ENCODE measurements at regions not wholly inside any gene's neighbourhood (a gene's known extent, or its start where the extent isn't known, plus 50 kb on each side); places are given as distances from the start of the nearest gene placed in this dataset.
"Not testable (repeated sequence)": the region's sequence is repeated elsewhere in the genome, so short reads cannot be mapped to it uniquely, and the experiment has no call there.

DNA sequence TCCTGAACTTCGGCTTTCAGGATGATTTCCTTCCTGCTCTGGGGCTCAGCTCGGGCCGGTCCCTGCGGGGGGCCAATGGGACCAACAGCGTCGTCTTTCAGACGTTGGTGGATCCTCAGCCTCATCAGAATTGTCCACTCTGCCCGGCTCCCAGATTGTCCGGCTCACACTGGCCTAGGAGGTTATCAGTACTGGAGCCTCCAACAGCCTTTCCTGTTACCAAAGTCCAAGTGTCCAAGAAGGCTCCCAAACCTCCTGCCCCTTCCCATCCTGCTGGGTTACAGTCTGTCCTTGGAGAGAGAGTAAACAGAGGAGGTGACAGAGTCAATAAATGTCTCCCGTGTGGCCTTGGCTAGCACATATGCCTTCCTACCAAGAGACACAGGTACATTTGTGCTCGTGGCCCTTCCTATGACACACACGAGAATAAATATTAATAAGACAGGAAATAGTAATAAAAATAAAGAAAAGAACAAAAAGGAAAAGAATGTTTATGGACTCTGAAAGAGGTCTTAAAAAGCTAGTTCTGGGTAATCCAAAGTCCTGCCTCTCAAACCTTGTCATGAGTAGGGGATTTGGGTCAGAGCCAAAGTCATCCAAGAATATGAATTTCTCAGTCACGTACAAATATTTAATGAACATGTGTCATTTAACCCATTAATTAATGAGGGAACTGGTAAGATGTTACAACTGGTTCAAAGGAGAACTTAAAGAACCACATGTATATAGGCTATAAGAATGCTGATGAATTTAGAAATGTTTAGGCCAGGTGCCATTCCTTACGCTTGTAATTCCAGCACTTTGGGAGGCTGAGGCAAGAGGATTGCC is 80.8 kb upstream of the SLC2A1 start:
- DNase-seq: no peak

DNA sequence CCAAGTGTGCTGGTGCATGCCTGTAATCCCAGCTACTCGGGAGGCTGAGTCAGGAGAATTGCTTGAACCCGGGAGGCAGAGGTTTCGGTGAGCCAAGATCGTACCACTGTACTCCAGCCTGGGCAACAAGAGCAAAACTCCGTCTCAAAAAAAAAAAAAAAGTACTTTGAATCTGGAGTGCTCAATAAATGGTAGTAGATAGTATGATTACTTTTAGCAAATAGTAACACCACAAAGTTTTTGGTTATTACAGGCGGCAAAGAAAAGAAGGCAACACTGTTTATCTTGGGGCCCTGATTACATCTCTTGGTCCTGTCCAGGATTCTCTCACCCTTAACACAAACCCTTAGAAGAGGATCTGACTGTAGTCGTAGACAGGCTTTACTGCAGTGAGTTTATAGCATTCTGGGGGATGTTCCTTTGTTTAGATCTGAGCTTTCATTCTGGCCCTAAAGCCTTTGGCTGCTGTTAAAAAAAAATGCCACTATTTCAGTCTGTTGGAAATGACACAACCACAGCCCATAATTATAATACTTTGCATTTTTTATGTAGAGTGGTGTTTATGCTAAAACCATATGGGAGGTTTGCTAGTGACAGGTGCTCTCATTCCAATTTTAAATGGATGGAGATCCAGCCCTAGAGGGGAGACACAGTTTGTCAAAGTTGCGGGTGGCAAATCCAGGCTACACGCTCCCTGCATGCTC is 79.7 kb upstream of the SLC2A1 start:
- no peak for DNase-seq

DNA sequence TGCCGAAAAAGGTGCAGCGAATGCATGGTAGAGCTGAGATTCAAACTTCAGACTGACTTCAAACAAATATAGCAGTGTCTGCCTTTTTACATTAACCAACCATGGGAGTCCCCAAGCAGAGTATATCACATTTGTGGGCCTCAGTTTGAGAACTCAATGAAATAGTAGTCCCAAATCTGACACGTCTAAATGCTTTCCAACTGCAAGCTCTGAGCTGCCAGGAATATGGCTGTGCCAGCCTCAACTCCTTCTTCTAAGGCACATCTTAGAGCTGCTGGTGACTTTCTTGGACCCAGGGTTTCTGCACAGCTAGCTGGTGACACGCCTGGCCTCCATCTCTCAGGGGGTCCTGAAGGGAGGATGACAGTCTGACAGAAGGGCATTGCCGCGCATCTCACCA is 78.8 kb upstream of the SLC2A1 start:
- DNase-seq: no peak

DNA sequence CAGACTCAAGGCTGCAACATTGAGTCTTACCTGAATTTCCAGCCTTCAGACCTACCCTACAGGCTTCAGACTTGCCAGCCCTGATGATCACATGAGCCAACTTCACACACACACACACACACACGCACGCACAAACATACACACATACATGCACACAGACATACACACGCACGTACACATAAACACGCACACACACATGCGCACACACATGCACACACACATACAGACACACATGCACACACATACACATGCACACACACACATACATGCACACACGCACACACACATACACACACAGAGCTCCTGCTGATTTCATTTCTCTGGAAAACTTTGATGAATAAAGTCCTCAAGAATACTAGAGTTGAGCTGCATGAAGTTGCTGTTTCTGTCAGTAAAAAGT is 78.3 kb upstream of the SLC2A1 start:
- no peak for DNase-seq

DNA sequence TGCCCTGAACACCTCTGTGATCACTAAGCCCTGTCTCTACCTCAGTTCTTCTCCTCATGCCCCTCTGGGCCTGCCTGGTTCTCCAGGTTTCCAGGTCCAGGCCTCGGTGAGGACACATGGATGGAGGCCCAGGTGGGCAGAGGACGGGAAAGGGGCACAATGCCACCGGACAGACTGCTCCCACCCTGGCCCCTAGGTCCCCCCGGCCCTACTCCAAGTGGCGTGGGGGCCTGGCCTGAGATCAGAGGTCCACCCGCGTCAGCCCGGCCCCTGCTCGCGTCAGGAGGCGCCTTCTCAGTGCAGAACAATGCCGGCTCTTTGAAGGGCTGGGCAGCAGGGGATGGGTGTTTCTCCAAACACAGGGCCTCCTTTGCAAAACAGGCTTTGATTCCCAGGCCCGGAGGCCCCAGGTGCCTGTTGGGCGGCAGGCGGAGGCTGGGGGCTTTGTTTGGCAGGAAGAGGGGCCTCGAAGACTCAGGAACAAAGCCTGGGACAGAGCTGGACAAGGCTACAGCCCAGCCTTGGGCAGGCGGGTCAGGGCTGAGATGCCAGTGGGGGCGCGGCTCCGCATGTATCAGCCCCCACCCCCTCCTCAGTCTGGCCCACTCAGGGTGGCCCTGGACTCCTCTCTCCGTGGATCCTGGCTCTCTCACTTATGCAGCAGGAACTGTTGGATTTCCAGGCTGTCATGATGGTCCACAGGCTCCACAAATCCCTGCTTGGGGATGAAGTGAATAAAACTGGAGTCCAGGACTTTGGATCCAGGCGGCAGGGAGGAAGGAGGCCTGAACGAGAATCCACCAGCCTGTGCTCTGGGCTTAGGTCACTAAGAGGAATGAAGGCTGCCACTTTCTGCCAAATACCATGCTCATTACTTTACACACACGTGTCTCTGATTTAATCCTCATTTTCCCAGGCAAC is 77.4 kb upstream of the SLC2A1 start:
- DNase-seq: no peak

DNA sequence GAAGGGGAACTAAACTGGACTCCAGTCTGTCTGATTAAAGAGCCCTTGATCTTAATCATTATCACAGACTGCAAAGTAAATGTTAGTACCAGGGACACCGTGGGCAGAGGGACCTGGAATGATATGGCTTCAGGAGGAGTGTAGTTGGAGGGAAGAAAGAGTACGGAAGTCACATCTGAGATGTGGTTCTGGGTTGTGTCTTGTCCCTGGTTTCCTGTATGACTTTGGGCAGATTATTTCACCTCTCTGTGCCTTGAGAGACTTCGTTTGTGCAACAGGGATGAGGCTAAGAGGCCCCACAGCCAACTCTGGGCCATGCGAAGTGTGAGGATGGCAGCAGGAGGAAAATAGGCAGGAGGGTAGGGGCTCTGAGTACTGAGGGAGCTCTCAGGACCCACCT is 76.1 kb upstream of the SLC2A1 start:
- DNase-seq: no peak

DNA sequence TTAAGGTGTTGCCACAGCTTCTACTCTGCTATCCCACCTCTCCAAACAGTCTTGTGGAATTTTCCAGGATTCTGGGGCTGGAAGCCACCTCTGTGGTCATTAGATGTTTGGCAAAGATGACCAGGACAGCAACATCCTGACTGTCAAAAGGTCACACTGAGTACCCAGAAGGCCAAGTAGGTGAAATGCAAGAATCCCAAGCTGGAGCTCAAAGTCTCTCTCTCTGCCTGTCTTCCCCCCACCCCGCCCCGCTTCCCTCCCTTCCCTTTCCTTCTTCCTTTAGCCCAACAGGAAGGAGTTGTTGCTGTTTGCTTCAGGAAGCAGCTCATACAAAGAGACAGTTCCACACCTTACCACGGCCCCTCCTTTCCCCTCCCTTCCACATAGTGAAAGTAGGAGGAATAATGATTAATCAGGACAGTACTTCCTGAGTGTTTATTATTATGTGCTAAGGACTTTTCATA is 75.6 kb upstream of the SLC2A1 start:
- DNase-seq: no peak

DNA sequence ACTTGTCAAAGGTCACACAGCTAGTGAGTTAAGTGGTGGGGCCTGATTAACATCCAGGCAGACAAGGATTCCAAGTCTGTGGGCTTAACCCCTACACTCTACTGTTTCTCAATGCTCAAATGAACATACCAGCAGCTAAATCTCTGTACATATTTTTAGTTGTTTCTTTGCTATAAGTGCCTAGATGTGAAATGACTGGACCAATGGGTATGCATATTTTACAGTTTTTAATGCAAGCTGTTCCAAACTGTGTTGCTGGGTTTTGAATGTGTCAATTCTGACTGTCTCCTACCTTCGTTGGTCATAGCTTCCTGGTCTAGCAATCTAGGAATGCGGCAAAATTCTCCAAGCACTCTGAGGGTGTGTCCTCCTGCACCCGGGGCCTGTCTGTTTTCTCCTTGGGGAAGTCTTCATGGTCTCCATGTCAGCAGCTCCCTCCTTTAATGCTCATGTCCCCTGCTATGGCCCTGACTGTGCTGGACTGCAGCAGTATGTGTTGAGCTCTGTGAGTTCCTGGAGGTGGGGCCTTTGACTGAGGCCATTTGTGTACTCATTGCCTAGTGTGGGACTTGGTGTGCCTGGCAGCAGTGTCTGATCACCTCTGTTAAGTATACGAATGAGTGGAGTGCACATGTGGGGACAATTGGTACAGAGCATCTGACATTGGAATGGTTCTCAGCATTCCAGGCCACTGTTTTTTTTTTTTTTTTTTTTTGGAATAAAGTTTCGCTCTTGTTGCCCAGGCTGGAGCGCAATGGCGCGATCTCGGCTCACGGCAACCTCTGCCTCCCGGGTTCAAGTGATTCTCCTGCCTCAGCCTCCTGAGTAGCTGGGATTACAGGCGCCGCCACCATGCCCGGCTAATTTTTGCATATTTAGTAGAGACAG is 72.9 kb upstream of the SLC2A1 start:
- no peak for DNase-seq

DNA sequence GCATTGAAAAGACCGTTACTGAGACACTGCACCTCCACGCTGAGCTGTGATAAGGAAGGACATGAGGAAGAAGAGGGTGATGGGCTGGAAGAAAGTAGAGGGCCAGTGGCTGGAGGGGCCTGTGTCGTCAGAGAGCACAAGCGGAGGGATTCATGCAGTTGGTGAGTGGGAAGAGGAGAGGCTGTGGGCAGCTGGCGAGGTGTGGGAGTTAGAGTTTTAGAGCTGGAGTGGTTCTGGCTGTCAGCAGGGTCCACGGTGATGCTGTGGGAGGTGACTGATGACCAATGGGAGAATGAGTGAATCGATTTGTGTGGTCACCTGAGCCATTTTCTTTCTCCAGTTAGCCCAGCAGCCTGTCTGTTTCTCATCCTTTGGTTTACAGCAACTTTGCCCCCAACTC is 66.2 kb upstream of the SLC2A1 start:
- no peak for DNase-seq

DNA sequence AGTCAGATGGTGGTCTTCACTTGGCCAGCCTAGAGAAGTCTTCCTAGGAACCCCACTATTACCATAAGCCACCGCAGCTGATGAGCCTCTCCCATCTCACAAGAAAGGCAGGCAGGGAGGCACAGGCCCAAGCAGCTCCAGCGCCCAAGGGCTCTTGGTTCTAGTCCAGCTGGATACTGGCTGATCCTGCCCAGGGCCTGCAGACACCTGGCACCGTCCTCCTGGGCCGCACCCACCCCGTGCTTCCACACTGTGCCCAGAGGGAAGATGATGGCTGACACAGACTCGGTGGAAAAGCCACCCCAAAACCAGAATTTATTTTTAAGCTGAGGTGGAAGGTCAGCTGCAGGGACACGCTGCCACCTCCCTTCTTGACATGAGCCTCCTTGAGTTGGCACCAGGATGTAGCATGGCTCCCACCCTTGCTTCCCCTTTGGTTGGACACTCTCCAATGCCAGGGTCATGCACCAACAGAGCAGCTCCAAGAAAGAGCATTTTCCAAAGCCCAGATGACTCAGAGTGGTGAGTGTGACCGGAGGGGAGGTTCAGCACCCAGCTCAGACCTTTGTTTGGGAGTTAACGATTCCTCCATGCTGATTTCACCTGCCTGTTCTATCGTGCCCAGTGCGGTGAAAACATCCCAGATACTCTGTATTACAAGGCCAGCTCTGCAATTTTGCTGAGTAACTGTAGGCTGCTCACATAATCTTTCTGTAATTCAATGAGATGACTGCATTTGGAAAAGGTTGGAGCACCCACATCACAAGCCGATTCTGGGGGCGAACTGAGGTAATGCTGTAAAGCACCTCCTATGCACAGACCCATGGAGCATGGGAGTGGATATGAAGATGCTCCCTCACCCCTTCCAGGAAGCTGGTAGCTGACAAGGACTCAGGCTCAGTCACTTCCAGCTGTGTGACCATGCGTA is 63.1 kb upstream of the SLC2A1 start:
- no peak for DNase-seq

DNA sequence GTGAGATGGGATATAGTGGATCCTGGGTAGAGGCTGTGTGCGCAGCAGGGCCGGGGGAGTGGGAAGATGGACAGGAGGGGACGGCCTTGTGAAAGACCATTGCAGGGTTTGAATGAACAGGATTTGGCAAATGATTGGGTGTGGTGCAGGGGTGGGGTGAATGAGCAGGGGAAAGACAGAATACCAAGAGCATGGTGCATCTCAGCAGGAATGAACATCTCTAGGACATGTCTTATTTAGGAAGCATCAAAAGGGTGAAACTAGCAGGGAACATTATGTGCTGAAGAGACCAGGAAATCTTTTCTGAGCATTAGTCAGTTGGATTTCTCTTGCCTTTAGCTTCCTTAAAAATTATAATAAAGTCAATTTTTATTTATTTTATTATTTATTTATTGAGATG is 60.6 kb upstream of the SLC2A1 start:
- no peak for DNase-seq

DNA sequence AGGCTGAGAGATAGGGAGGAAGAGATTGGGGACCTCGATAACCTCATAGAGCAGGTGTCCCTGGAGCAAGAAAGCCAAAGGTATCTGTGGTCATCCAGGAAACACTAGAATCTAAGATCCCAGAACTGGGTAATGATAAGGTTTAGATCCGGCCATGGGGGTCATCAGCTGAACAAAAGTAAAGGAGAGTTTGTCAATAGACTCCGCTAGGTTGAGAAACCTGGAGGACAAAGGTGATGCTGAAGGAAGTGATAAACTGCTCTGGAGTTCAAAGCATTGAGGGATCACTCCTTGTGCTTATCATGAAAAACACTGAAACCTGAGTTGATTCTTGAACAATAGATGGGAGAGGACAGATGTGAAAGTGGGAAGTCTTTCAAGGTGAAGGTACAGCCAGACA is 59.5 kb upstream of the SLC2A1 start:
- DNase-seq: no peak

DNA sequence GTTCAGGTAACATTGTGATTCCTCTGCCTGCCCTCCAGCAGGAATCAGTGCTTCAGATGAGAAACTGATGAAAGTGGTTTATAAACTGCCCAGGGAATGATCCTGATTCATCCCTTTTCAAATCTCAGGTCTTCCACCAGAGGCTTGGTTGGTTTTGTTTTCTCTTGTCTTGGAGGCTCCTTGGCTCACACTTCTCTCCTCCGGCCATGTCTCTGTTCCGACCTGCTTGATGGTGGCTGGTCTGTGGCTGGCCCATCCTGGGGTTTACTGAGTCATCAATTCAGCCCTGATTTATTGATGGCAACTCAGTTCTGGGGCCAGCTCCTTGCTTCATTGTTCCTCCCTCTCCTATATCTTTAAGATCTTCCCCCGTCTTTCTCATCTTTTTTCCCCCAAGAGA is 56.6 kb upstream of the SLC2A1 start:
- no peak for DNase-seq

DNA sequence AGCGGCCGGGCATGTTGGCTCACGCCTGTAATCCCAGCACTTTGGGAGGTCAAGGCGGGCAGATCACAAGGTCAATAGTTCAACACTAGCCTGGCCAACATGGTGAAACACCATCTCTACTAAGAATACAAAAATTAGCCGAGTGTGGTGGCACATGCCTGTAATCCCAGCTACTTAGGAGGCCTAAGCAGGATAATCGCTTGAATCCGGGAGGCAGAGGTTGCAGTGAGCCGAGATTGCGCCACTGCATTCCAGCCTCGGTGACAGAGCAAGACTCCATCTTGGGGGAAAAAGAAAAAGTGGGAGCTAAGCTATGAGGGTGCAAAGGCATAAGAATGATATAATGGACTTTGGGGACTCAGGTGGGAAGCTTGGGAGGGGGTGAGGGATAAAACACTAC is 55.9 kb upstream of the SLC2A1 start:
- not testable (repeated sequence) for DNase-seq

DNA sequence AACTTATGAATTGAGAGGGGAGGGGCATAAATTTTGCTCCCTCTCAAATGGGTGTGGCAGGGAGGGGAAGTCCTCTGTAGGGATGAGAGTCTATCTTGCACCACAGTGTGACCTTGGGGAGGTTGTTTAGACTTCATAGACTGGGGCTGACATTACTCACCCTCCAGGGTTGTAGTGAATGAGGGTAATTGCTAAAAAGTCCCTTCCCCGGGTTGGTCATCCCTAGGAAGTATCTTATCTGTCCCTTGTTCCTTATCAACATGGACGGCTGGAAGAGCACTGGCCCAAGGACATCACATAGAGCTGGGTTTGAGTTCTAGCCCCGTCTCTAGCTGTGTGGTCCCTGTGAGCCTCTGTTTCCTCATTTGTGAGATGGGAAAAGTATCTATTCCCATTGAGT is 52.4 kb upstream of the SLC2A1 start:
- DNase-seq: no peak

DNA sequence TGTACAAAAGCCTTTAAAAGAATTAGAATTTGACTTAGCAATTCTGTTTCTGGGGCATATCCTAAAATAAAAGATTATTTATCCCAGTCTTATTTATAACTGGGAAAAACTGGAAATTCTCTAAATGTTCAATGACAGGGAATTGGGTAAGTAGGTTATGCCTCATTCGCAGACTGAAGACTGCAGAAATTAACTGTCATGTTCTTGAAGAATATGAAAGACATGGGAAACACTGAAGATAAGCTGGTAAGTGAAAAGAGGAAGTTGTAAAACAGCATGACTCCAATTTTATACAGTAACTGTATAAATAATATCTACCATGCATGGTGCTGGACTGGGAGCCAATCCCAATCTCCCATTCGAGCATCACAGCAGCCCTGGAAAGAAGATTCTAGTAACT is 50.6 kb upstream of the SLC2A1 start:
- no peak for DNase-seq

DNA sequence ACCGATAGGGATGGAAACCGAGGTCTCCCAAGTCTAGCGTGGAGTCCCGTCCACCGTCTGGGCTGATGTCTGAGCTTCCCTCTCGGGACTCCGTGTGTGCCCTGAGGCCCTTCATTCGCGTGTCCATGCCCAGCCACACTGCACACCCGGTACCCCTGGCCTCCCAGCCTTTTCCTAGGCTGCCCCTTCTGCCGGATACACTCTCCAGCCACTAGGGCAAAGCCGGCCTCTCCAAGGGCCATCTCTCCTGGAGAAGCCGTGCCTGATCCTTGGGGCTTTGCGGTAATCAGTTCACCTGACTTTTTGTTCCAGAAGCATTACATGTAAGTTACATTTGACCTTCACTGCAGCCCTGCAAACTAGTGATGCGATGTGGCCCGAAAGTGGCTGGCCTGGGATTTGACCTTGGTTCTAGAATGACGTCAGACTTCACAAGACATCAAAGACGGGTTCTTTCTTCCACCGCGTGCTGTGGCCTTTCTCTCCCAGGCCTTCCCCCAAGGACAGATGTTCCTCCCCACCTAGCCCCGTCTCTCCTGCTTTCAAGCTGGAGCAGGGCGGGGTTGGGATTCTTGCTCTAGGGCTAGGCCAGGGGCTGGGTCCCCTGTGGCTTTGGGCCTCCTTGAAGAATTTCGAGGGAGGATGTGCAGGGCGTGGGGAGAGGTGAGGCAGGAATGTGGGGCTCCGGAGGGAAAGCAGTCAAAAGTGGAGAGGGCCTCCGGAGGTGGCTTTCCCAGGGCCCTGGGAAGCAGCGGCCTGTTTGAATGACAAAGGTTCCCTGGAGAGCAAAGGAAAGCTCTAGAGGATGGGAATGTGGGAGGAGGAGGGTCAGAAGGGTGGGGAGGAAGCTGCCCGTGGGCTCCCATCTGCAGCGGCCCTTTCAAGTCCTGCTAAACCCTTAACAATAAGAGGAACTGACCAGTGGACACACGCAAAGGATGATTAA is 49.7 kb upstream of the SLC2A1 start:
- DNase-seq: no peak
